ENCODE measurements at regions not wholly inside any gene's neighbourhood (a gene's known extent, or its start where the extent isn't known, plus 50 kb on each side); places are given as distances from the start of the nearest gene placed in this dataset.

DNA sequence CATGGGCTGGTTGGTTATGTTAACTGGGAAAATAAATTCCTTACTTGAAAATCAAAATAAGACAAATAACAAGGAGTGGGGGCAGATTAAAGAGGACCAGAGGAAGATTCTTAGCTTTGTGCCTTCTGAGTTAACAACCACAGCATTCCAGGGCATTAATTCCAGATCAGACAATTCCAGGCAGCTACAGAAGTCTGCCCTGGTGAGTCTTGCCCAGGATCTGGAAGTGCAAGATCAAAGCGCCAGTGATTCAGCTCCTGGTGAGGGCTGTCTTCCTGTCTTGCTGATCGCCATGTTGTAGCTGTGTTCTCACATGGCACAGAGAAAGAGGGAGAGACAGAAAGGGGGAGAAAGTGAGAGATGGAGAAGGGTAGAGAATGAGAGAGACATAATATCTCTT, 65.6 kb downstream of the ANXA2R start:
- H3K4me3 ChIP-seq (ENCODE audit: low read depth, low read length, poor library complexity, severe bottlenecking), result no peak overlapping the region
- BruUV-seq (replicated peaks), result no TSS peak
- CTCF ChIA-PET, result no interaction called here
- no peak for TF ChIP-seq EZH2 (IDR thresholded peaks at IDR 0.05; ENCODE audit: borderline replicate concordance, low read depth, low read length, poor library complexity, severe bottlenecking)
- TF ChIP-seq, protein P1, sequence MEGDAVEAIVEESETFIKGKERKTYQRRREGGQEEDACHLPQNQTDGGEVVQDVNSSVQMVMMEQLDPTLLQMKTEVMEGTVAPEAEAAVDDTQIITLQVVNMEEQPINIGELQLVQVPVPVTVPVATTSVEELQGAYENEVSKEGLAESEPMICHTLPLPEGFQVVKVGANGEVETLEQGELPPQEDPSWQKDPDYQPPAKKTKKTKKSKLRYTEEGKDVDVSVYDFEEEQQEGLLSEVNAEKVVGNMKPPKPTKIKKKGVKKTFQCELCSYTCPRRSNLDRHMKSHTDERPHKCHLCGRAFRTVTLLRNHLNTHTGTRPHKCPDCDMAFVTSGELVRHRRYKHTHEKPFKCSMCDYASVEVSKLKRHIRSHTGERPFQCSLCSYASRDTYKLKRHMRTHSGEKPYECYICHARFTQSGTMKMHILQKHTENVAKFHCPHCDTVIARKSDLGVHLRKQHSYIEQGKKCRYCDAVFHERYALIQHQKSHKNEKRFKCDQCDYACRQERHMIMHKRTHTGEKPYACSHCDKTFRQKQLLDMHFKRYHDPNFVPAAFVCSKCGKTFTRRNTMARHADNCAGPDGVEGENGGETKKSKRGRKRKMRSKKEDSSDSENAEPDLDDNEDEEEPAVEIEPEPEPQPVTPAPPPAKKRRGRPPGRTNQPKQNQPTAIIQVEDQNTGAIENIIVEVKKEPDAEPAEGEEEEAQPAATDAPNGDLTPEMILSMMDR (conservative IDR thresholded peaks at IDR 0.05; ENCODE audit: low read depth, low read length), result no peak
- H3K36me3 ChIP-seq (ENCODE audit: insufficient read depth, low read length, poor library complexity, severe bottlenecking), result no peaks in the 10 kb centered on the region
- H3K27me3 ChIP-seq (replicated peaks; ENCODE audit: insufficient read depth, low read depth, low read length, poor library complexity), result no peaks in the 10 kb centered on the region
- no peak for DNase-seq (ENCODE audit: low spot score)
- H3K4me1 ChIP-seq (ENCODE audit: insufficient read depth, low read length, poor library complexity, severe bottlenecking), result peaks cover 33% of the 10 kb centered on the region
- no peak overlapping the region for H3K27ac ChIP-seq (ENCODE audit: low read depth, low read length, poor library complexity, severe bottlenecking)
- POLR2A ChIA-PET (ENCODE audit: low non-redundant PET), result no interaction called here
- intact Hi-C loops (cut with micrococcal nuclease; ENCODE audit: unreplicated experiment), result no loop called here
- no peaks in the 10 kb centered on the region for H3K9me3 ChIP-seq (ENCODE audit: low read depth, low read length, poor library complexity, severe bottlenecking)

DNA sequence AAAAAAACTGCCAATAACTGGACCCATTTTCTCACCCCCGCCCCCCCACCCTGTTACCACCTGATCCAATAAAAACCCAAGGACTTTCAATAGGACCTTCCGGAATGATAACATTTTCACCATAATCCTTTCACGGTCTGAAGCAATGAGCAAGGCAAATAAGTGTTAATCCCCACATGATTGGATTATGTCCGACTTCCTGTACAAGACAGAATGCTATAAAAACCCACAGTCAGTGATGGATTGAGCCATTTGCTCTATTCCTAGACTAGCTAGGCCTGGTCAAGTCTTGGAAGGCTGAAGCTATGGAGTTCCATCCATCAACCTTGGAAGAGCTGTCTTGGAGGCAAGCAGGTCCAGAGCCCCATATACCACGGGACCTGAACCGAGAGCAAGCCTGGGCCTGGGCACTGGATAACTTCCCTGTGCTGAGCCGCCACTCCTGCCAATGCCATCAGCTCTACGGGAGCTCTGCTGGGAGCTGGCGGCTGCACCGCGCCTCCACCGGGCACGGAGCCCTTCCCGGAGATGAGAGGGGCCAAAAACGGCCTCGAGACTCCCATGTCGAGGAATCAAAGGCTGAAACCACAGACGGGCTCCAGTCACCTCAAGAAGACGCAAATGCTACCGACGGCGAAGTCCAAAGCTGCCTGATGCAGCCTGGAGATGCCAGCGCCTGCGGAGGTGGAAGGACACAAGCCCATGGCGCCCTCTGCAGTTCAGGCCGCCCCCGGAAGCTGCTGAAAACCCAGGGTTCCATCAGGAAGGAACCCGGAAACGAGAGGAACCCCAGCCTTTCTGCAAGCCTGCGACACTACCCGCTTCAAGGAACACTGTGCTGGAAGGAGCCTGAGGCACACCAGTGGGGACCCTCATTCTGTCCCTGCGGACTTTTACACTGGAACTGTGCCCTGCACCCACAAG, 69.2 kb downstream of the ANXA2R start:
- intact Hi-C loops (cut with micrococcal nuclease; ENCODE audit: unreplicated experiment), result no loop called here
- no TSS peak for BruUV-seq (replicated peaks)
- Histone ChIP-seq H3K9me3 (ENCODE audit: low read depth, low read length, poor library complexity, severe bottlenecking) (no peaks in the 10 kb centered on the region), H3K4me1 (ENCODE audit: insufficient read depth, low read length, poor library complexity, severe bottlenecking) (peaks cover 37% of the 10 kb centered on the region), H3K27me3 (replicated peaks; ENCODE audit: insufficient read depth, low read depth, low read length, poor library complexity) (no peaks in the 10 kb centered on the region), H3K36me3 (ENCODE audit: insufficient read depth, low read length, poor library complexity, severe bottlenecking) (no peaks in the 10 kb centered on the region), H3K27ac (ENCODE audit: low read depth, low read length, poor library complexity, severe bottlenecking) (peak overlapping the region; percentile 59), H3K4me3 (ENCODE audit: low read depth, low read length, poor library complexity, severe bottlenecking) (no peak overlapping the region)
- TF ChIP-seq, protein P1 (conservative IDR thresholded peaks at IDR 0.05; ENCODE audit: low read depth, low read length), result peak; percentile 45
- TF ChIP-seq EZH2 (IDR thresholded peaks at IDR 0.05; ENCODE audit: borderline replicate concordance, low read depth, low read length, poor library complexity, severe bottlenecking), result no peak
- DNase-seq (ENCODE audit: low spot score), result peak; percentile 92
- ChIA-PET CTCF (interaction anchor here (0.6 to 1.6 kb wide), 2 partner anchors 62 to 94 kb away, joined by 3 to 11 read pairs; no protein-coding TSS in a partner anchor), POLR2A (ENCODE audit: low non-redundant PET) (interaction anchor here (0.6 to 0.7 kb wide), 4 partner anchors 16 to 1838 kb away, joined by 3 to 9 read pairs (median 6); partner anchors contain the start of gene MRPS30)

DNA sequence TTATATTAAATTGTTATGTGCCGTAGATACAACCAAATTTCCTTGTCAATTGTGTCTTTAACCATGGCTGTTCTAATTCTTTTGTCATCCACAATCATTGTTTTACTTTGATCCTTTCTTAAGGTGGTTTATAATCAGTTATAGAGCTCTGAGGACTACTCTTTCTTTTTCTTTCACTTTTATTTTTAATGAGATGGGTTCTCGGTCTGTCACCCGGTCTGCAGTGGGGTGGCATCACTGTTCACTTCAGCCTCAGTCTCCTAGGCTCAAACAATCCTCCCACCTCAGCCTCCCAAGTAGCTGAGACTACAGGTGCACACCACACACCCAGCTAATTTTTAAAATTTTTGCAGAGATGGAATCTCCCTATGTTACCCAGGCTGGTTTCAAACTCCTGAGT, 74.2 kb downstream of the ANXA2R start:
- Histone ChIP-seq H3K9me3 (ENCODE audit: low read depth, low read length, poor library complexity, severe bottlenecking) (no peaks in the 10 kb centered on the region), H3K27ac (ENCODE audit: low read depth, low read length, poor library complexity, severe bottlenecking) (no peak overlapping the region), H3K4me1 (ENCODE audit: insufficient read depth, low read length, poor library complexity, severe bottlenecking) (peaks cover 15% of the 10 kb centered on the region), H3K36me3 (ENCODE audit: insufficient read depth, low read length, poor library complexity, severe bottlenecking) (no peaks in the 10 kb centered on the region), H3K27me3 (replicated peaks; ENCODE audit: insufficient read depth, low read depth, low read length, poor library complexity) (no peaks in the 10 kb centered on the region), H3K4me3 (ENCODE audit: low read depth, low read length, poor library complexity, severe bottlenecking) (no peak overlapping the region)
- no TSS peak for BruUV-seq (replicated peaks)
- ChIA-PET CTCF (no interaction called here), POLR2A (ENCODE audit: low non-redundant PET) (no interaction called here)
- no peak for DNase-seq (ENCODE audit: low spot score)
- intact Hi-C loops (cut with micrococcal nuclease; ENCODE audit: unreplicated experiment), result no loop called here
- TF ChIP-seq EZH2 (IDR thresholded peaks at IDR 0.05; ENCODE audit: borderline replicate concordance, low read depth, low read length, poor library complexity, severe bottlenecking), result no peak
- TF ChIP-seq, protein P1 (conservative IDR thresholded peaks at IDR 0.05; ENCODE audit: low read depth, low read length), result no peak
